ENCODE measurements at regions not wholly inside any gene's neighbourhood (a gene's known extent, or its start where the extent isn't known, plus 50 kb on each side); places are given as distances from the start of the nearest gene placed in this dataset.
"Not testable (repeated sequence)": the region's sequence is repeated elsewhere in the genome, so short reads cannot be mapped to it uniquely, and the experiment has no call there.

- peak; percentile 62 for FAIRE-seq
These were observed 55.4 kb upstream of the GRPR start for GRCh38 chrX:16067886-16068515.

GRCh38 chrX:16063921-16064320 lies 59.4 kb upstream of the GRPR start:
- no peak for FAIRE-seq

GRCh38 chrX:16063141-16063540 lies 60.2 kb upstream of the GRPR start:
- FAIRE-seq, result peak; percentile 45

- FAIRE-seq, result peak; percentile 18
These were observed 62.1 kb upstream of the GRPR start for GRCh38 chrX:16061296-16061695.

- no peak for FAIRE-seq
These were observed 63.1 kb upstream of the GRPR start for GRCh38 chrX:16060252-16060651.

DNA sequence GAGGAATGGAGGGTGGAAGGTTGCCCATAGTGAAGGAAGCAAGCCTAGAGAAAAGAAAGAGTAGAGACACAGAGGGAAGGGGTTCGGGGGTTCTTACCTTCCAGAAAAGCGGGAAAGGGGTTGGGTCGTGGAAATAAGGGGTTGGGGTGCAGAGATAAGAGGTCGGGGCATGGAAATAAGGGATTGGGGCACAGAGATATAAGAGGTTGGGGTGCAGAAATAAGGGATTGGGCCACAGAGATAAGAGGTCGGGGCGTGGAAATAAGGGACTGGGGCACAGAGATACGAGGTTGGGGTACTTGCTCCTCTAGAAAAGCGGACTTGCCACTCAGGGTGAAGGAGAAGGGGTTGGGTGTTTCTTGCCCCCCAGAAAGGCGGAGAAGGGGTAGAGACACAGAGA lies 74.2 kb upstream of the GRPR start:
- FAIRE-seq, result not testable (repeated sequence)

- FAIRE-seq, result no peak
These were observed 80.4 kb upstream of the GRPR start for GRCh38 chrX:16042980-16043379.

DNA sequence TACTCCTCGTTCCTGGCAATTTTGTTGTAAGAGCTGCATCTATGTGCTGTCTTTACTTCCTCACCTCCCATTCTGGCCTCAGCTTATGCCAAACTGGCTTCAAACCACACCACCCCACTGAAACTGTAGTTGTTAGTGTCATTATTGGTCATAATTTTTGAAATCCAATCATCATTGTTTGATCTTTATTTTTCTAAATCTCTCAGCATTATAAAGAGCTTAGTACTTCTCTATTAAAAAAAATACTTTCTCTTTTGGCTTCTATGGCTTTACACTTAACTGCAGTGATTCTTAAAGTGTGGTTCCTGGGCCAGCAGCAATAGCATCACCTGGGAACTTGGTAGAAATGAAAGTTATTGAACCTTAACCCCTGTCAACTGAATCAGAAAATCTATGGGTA lies 83.5 kb upstream of the GRPR start:
- FAIRE-seq, result no peak

GRCh38 chrX:16039363-16039762 lies 84.0 kb upstream of the GRPR start:
- no peak for FAIRE-seq

DNA sequence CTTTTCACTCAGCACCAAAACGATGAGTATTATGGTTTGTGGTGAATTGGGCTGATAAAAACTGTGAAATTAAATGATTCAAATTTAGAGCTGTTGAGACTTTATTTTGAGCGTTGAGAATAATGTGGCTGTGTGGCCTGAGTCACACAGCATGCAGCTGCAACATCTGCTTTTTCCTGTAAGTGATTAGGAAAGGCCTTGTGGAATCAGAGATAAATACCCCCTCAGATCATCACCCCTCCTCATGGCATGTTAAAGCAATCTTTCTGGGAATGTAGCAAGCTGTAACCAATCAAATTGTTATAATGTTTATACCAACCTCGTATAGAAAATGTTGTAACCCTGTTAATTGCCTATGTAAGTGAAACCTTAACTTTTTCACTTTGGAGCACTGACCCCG lies 90.0 kb upstream of the GRPR start:
- no peak for FAIRE-seq

GRCh38 chrX:16028576-16028975 lies 94.8 kb upstream of the GRPR start:
- no peak for FAIRE-seq

GRCh38 chrX:16023790-16024734 lies 99.3 kb upstream of the GRPR start:
- FAIRE-seq, result no peak

DNA sequence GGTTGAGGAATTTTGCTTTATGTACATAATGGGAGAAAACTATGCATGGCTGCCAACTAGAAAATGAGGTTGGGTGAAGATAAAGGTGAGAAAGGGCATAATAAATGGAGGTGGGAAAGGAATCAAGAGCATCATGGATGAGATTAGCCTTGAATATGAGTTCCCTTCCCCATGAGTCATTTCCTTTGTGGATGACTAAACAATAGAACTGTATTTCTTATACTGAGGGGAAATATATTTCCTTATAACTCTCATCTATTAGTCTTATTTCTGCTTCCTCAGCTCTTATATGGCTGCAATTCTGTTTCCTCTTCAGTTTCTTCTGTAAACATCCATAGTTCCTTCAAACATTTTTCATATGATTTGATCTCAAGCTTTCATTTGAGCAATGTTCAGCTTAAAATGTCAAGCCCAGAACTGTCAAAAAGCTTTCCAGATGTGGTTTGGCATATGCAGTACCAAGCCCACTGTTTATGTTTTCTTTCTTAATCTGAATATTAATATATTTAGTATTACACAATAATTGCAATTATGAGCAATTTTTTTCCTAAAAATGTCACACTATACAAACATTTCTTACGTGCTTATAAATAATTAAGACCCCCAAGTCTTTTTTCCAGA lies 100.7 kb upstream of the GRPR start:
- FAIRE-seq, result no peak

DNA sequence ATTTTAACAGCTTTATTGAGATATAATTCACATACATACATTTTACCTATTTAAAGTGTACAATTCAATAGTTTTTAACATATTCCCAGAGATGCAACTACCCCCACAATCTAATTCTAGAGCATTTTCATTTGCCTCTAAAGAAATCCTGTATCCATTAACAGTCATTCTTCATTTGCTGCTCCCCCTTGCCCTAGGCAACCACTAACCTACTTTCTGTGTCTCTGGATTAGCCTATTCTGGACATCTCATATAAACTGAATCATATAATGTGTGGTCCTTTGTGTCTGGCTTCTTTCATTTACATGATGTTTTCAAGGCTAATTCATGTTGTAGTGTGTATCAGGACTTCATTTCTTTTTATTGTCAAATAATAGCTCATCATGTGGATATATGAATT lies 105.1 kb upstream of the GRPR start:
- no peak for FAIRE-seq

DNA sequence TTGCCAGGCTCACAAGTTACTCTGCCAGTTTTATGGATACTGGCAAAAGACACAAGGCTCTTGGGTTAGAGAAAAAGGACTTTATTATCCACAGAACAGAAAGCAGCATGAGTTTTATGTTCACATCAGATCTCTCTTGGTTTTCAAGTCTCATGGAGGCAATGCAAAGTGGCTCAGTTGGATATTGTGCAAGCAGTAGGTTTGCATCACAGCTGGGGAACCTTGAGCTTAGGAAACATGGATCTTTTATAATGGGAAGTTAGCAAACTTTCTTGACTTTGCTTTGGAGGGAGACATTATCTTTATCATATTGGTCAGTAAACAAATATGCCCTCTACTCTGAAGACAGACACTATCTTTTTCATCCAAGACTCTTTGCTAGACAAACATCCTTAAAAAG lies 109.2 kb upstream of the GRPR start:
- no peak for FAIRE-seq

- peak; percentile 95 for FAIRE-seq
These were observed 111.1 kb upstream of the GRPR start for GRCh38 chrX:16012250-16012649.

DNA sequence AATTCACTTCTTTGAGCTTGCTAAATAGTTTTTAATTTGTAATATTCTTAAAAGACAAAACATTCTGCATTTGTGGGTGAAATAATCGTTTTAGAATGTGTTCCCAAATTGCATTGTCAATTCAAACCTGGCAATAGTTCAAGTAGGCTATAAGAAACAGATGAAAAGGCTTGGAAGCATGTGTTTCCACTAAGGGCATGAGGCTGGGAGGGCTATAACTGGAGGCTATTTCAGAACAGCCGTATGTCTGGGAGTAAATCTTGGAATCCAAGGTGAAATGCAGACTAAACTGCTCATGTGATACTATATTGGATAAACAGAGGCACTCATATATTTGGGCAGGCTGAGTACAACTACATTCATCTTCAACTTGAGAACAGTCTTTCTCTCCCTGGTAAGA lies 117.4 kb upstream of the GRPR start:
- no peak for FAIRE-seq

GRCh38 chrX:16002185-16002584 lies 121.2 kb upstream of the GRPR start:
- no peak for FAIRE-seq

DNA sequence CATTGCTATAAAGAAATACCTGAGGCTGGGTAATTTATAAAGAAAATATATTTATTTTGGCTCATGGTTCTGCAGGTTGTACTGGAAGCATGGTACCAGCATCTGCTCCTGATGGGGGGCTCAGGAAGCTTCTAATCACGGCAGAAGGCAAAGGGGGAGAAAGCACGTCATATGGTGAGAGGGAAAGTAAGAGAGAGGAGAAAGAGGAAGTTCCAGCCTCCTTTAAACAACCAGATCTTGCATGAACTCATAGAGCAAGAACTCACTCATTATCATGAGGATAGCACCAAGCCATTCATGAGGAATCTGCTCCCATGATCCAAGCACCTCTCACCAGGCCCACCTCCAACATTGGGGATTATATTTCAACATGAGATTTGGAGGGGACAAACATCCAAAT lies 125.0 kb upstream of the GRPR start:
- no peak for FAIRE-seq

DNA sequence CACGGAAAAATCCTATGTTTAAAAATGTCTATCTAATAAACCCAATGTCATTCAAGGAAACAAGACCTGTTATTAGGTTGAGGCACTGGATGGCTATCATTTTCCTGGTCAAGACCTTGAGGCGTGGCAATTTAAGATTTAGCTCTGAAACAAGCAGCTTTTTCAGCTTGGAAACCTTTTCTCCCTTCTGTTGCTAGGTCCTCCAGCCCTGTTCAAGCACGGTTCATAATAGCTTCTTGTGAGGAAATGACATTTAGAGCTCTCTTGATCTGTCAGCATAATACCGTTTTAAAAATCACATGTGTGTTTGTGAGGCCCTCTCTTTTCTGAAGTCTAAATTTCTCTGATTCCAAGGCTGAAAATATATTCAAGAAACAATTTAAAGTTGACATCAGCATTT lies 133.6 kb upstream of the GRPR start:
- FAIRE-seq, result no peak

- no peak for FAIRE-seq
These were observed 134.3 kb upstream of the AP1S2 start for GRCh38 chrX:15988661-15989603.

DNA sequence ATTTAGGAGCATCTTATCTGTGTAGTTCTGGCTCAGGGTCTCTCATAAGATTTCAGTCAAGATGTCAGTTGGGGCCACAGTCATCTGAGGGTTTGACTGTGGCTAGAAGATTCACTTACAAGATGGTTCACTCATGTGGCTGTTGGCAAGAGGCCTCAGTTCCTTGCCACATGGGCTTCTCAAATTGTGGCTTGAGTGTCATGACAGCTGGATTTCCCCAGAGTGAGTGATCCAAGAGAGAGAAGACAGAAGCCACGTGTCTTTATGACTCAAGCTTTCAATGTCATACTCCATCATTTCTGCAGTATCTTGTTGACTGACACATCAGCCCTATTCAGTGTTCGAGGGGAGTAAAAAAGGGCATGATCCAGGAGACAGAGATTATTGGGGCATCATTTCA lies 131.3 kb upstream of the AP1S2 start:
- no peak for FAIRE-seq

- no peak for FAIRE-seq
These were observed 128.4 kb upstream of the AP1S2 start for GRCh38 chrX:15983034-15983433.

Data from colon (tissue), 2 donors.